ENCODE measurements at regions not wholly inside any gene's neighbourhood (a gene's known extent, or its start where the extent isn't known, plus 50 kb on each side); places are given as distances from the start of the nearest gene placed in this dataset.

DNA sequence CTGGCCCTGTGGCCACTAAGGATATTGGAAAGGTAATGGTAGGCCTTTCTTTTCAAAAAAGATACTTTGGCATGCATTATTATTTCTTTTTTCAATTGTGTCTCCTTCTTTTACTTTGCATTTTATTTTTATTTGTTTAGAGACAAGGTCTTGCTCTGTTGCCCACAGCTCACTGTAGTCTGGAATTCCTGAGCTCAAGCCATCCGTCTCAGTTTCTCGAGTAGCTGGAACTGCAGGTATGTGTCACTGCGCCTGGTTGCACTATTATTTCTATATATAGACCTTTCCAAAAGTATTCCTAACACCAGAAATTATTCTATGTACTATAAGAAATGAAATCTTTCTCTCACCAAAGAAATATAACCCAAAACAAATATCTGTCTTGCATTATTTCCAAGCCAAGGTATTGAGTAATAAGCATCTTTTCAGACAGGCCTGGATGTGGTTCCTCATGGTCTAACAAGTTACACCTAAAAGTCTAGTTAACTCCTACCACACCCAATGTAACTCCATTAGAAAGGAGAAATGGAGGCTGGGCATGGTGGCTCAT, 500.8 kb upstream of the ANKRD30A start:
- no peak for DNase-seq

DNA sequence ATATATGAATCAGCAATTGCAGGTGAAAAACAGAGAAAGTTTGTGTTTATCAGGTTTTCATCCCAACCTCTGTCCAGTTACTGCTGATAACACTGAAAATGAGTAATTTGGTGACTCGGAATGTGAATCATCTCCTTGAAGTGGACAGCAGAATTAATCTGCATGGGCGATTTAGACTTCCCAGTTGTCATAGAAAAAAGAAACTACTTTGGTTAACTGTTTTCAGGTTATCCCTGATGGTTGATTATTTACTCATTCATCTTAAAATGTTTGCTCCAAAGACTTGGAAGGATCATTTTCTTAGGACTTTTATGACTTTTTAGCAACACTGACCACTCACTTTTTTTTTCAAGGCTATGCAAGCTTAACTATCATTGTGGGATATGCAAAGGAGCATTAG, 504.1 kb upstream of the ANKRD30A start:
- no peak for DNase-seq

DNA sequence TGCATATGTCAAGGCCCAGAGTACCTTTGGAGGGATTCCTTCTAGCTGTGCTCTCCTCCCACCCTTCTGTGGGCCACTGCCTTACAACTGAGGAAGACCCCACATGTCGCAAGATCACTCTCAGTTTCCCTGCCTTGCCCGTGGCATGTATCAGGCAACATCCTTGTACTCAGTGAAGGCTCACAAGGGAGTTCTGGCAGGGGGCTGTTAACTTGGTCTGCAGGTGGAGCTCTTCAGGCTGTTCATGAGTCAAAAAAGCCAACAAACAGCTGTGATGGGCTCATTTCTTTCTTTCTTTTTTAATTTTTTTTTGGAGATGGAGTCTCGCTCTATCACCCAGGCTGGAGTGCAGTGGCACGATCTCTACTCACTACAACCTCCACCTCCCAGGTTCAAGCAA, 513.0 kb upstream of the ANKRD30A start:
- no peak for DNase-seq

DNA sequence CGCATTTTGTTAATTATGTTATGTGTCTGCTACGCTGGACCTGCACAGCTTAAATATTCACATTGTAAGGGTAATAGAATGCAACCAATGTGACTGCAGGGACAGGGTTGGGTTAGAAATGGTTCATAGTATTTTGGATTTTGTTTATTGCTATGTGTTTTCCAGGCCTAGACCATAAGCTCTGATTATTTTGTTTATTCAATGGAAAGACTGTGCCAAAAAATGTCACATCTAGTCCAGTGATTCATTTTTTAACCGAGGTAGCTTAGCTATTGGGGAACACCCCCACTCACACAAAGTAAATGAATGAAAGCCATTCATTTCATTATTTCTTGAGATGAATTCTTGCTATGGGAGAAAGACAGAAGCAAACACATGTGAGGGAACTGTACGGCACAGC, 516.5 kb upstream of the ANKRD30A start:
- no peak for DNase-seq

DNA sequence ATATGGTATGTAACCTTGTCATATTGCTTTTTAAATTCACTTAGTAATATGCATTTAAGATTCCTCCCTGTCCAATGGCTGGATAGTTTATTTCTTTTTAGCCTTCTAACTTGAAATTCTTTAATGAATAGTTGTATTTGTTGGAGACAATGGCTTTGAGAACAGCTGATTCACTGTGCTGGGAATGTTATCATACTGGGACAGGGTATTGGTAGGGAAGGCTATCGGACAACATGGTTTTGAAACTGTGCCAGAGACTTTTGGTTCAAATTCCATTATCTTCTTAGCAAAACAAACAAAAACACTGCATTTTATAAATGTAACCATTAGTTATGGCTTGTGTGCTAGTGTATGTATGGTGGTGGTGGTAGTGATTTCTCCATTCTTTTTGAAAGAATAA, 517.1 kb upstream of the ANKRD30A start:
- DNase-seq, result no peak

DNA sequence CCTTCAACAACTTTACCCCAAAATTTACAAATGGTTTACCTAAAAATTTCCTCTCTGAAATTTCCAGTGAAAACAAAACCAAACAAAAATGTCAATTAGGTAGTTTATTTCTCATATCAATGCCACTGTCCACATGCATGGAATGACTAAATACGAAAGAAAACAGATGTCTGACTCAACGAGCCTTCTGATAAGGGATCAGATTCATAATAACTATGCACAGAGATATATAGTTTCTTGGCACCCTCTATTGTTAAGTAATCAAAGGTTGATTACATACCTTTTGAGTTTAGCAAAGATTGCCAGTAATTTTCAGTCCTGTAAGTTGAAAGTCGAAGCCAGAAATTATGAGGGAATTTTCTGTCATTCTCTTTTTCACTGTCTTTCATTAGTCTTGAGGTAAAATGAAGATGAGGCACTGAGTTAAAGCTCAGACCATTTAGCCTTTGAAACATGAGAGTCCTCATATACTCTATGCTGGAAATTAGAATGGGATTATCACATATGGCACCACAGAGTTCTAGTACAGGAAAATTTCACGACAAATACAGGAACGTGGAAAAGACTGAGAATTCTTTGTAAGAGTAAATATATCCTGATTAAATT, 519.1 kb upstream of the ANKRD30A start:
- no peak for DNase-seq

DNA sequence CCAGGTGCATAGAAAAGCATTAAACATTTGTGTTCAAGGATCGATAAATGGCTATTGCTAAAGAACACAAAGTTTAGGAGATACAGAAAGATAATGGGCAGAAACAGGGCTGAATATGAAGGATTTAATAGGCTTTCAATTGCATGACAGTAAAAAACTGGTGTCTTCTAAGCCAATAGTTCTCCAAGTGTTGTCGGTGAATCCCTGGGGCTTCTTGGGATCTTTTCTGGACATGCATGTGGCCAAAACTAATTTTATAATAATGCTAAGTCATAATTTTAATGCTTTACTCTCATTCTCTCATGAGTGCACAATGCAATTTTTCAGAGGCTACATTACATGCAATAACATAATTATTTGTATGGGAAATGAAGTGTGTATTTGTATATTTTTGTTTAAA, 521.1 kb upstream of the ANKRD30A start:
- DNase-seq, result no peak

DNA sequence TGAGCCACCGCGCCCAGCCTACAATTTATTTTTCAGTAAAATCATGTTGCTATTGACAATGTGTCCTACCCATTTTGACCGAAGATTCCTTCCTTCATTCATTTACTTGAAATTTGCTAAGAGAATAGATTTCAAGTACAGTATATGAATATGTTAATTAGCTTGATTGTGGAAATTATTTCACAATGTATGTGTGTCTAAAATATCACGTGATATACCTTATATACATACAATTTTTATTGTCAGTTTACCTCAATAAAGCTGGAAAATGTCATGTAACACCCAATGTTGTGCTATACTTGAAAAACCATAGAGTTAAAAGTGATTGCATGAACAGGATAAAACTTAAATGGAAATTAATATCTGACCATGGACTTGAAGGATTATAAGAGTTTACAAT, 521.7 kb upstream of the ANKRD30A start:
- no peak for DNase-seq

DNA sequence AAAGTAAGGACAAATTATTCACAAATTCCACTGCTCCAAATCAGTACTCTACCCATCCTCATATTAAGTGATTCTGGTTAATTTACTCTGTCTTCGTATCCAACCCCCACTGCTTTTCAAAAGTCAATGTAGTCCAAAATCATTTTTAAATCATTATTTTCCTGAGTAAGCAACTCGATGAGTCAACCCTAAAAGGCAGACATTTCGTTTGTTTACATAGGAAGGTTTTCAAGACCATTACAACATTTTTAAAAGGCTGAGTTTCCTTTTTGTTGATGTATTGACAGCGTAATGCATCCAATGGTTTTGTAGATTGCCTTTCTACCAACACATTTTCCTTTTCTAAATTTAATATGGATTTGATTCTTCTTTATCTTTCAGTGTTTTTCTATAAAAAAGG, 523.0 kb upstream of the ANKRD30A start:
- DNase-seq, result no peak

DNA sequence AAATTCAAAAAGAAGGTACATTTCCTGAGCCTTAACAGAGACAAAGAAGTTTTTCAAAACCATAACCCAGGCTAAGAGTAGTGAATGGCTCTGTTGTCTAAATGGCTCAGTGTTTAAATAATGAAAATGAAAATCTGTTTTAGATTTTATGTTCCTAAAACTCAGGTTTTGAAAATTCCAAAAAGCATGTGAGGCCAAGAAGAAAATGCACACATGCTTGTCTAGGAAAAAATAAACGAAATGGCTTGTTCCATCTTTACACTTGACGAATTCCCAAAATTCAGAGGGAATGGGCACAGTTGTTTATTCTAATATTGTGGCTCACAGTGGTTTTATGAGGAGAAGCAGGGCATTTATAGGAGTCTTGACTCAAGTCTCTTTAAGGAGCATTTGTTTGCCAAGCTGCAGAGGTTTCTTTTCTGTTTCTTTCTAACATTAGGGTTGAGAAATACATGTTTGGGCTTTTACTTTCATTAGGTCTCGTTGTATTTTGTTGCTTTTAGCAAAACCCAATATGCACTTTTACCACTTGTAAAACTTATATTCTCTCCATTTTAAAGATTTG, 527.6 kb upstream of the ANKRD30A start:
- no peak for DNase-seq

DNA sequence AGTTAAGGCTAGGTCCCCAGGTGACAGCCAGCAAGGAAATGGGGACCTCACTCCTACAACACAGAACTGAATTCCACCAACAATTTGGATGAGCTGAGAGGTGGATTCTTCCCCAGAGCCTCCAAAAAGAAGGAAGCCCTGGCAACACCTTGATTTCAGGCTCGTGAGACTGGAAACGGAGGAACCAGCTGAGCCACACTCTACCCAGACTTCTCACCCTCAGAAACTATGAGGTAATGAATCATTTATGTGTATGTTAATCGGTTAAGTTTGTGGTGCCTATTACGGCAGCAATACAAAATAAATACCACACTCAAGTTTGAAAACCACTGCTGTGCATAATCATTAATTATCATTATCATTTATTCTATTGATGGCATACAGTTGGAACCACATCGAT, 532.4 kb upstream of the ANKRD30A start:
- no peak for DNase-seq

DNA sequence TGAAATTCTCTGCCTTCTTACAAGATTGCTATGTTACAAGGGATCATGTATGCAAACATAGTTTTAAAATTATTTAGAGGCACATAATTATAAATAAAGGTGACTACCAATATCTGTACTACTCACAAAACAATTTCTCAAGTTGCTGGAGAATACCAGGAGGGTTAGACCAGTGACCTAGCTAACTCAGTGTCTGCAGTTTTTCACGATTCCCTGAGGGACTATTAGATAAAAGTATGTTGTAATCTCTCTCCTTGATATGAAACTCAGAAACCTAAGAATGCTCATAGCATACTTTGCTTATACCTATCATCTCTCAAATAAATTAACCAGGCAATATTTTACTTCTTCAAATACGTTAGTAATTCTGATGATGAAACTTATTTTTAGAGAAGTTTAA, 534.0 kb upstream of the ANKRD30A start:
- DNase-seq, result no peak

DNA sequence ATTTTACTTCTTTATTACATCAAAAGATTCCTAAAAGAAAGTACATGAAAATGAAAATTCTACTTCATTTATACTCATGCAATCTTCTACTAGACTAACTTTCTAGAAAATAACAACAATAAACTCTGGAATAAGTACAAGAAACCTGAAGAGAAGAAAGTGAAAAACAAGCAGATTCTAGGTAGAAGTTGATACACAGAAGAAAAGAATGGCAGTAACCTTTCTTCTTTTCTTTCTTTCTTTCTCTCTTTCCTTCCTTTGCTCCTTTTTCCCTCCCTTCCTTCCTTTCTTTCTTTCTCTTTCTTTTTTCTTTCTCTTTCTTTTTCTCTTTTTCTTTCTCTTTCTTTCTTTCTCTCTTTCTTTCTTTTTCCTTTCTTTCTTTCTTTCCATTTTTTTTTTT, 541.7 kb upstream of the ANKRD30A start:
- DNase-seq, result no peak

DNA sequence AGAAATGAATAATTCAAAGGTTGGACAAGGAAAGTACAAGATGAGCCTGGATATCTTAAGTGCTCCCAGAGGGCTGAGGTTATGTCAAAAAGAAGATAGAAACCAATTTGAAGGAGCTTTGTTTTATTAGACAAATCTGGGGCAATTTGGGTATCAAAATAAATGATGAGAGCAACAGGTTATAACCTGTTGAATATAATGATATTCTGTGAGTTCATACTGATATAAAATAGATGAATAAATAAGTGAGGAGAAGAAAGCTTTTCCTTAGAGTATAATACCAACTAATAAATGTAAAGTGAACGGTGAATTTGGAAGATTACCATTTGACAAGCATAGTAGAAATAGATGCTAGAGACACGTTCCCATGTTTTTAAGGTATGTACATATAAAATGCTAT, 544.2 kb upstream of the ANKRD30A start:
- no peak for DNase-seq

DNA sequence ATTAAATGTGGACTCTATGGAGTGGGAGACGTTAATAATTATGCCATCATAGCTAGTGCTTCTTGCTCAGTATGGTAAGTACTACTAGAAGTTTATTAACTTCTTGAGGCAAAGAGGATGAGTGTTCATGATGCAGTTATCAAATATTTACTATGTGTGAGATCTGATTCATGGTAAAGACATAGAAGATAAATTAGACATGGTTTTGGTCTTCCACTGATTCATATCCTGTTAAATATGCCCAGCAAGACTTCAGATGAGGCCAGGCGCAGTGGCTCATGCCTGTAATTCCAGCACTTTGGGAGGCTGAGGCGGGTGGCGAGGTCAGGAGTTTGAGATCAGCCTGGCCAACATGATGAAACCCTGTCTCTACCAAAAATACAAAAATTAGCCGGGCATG, 547.1 kb upstream of the ANKRD30A start:
- no peak for DNase-seq

DNA sequence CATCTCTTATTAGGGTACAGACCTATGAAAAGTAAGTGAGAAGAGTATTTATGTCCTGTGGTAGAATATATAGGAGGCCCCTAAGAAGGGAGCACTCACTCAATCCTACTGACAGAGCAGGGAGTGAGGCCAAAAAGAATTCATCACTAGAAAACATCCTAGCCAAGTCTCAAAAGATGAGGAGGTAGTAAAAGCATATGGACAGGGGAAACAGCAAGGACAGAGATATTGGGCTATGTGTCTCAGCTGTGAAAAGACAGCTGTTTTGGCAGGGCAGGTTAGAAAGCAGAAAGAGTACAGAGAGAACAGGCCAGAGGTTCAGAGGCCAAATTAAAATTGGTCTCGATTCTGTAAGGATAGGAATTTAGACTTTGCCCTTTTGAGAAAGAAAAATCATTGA, 548.3 kb upstream of the ANKRD30A start:
- DNase-seq, result no peak

DNA sequence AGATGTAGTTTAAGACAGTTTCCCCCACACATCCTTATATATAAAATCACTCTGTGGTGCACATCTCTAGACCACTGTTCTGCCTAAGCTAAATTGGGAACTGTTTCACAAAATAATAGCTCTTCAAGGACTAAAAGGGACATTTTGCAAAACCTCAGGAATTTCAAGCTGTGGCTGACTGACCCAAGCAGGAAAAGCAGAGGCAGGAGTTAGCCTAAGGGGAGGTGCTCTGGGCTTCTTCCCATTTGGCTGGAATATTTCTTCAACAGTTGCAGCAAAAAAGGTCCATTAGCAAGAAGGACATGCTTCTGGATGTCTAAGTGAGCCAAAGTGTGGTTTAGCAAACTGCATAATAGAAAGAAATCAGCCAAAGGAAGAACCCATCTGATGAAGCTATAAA, 551.2 kb upstream of the ANKRD30A start:
- no peak for DNase-seq

DNA sequence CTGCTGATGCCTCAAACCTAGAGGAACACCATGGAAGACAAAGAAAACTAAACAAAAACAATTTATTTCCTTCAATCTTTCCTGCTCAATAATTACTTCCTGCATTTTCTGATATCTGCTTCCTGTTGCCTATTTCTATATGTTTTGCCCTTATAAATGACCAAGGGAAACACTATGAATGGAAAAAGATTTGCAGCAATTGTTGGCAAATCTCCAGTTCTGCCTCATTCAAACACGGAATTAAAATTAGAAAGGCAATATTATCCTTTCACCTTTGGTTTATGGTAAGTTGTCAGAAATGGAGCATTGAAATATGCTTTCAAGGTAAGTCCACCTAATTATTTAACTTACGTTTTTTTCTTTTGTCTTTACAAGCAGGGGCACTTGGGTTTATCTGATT, 552.2 kb upstream of the ANKRD30A start:
- no peak for DNase-seq

DNA sequence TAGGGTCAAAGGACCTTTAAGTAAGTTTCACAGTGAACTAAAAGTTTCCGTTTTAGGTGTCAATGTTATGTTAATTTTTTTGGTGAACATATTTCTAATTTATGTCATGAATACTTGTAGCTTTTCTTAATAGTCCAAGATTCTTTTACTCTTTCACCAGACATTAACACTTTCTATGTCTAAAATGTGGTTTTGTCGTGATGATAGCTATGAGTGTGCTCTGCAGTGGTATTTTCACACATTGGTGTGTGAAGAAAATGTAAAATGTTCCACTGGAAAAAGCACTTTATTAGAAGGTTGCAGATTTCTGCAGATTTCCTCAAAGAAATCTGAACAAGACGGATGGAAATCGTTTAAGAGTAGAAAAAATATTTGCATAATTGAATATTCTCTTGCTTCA, 561.0 kb upstream of the ANKRD30A start:
- no peak for DNase-seq

DNA sequence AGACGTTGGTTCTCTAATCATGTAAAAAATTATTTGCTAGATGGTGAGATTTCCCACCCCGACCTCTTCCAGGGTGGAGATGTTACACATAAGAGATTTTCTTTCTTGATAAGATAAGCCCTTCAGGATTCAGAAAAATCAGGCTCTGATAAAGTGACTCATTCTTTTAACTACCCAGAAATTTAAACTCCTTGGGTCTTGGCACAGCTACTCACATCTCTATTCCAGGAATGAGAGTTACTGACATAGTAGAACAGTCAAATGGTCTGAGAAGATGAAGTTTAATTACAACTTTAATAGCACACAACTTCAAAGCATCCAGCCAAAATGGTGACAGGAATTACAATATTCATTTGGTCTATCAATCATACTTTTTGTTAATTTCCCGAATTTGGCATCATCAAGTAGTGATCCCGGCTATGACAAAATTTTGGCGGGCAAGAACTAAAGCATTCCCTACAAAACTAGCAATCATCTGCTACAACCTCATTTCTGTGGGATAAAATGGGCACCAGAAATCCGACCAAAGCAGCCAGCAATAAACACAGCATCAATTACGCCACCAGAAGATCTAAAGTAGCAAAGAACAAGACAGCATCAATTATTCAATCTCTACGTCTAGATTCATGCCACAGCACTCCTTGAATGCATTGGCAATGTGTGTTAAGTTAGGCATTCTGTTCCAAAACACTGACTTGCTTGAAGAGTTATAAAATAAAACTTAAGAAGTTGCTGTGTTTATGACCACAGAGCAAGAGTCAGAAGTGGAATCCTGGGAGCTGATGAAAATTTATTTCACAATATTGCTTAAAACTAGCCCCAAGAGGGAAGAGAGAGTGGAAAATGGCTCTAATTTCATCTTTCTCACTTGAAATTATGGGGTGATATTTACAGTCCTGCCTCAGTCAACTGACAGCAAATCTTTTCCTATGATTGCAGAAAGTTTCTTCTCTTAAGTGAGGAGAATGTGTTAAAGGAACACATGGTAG, 565.7 kb upstream of the ANKRD30A start:
- DNase-seq, result no peak

DNA sequence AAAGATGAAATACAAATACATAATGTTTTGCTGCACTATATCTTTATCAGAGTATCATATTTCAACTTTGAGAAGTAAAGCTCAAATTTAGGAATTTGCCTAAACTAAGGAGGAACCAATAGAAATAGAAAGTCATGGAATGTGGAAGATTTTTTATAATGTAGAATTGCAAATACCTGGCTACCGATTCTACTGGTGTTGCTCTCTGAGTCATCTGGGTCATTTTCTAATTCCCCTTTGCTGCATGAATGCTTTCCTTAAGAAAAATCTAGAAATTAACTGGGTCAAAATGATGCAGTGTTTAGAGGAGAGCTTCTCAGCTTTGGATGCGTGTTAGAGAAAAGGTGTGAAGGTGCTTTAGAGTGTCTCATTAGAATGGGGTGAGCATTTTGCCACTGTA, 568.9 kb upstream of the ANKRD30A start:
- DNase-seq, result no peak

DNA sequence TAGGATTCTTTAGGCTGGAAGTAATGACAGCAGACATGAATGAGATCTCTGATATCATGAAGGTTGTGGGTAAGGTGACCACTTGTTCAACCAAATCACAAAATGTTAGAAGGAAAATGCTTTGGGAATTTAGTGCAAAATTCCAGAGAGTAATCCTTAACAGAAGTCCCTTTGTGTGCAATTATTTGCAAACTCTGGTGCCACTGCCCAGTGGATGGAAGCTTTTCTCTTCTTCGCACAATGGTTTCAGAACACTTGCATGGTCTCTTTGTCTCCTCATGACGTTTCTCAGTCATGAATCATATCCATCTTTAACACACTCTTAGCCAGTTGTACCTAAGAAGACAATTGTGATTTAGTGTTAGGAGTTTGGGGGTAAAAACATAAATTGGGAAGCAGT, 570.4 kb upstream of the ANKRD30A start:
- DNase-seq, result no peak

DNA sequence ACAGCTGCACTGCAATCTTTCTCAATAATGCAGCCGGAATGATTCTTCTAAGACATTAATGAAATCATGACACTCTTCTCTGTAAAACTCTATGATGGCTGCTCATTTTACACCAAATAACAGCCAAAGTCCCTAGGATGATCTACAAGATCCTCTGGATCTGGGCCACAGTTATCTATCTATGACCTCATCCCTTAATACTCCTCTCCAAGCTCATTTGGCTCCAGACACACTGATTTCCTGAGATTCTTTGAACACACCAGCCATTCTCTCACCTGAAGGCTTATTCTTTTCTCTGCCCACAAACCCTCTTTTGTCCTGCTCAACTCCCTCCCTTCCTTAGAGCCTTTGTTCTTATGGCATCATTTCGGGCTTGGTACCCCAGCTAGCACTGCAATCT, 577.4 kb upstream of the ANKRD30A start:
- no peak for DNase-seq

DNA sequence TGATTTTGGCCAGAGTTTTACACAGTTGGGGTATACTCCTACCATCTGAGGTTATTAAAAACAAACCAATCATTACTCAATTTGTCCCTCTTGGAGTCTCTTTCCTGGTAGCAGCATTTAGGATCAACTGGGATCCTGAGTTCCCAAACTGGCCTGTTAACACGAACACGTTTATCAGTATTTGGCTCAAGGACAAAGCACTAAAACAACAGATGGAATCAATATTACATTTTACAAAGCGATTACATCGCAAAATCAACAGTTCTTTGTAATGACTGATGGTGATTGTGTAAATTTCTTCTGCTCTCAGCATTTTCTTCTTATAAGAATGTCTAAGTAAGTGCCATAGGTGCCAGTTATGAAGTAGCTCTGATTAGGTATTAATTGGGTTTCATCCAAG, 582.9 kb upstream of the ANKRD30A start:
- no peak for DNase-seq
